GM19324 (cell line): ENCODE measurements at regions not wholly inside any gene's neighbourhood (a gene's known extent, or its start where the extent isn't known, plus 50 kb on each side); places are given as distances from the start of the nearest gene placed in this dataset.

ENCODE experiments used
- ATAC-seq: cut with Tn5 transposase; IDR thresholded peaks from one replicate; pipeline ENCODE4 v1.9.1; 2021; ENCODE audit warnings: mild to moderate bottlenecking, moderate library complexity; ENCODE audit not compliant: unreplicated experiment, low FRiP score

GRCh38 chr2:12795851-12796250, 79.1 kb downstream of the TRIB2 start:
- ATAC-seq, result no peak

- no peak for ATAC-seq
Measured at GRCh38 chr2:12796657-12797056, 79.9 kb downstream of the TRIB2 start.

- ATAC-seq, result no peak
Measured at GRCh38 chr2:12797815-12798214, 81.1 kb downstream of the TRIB2 start.

DNA sequence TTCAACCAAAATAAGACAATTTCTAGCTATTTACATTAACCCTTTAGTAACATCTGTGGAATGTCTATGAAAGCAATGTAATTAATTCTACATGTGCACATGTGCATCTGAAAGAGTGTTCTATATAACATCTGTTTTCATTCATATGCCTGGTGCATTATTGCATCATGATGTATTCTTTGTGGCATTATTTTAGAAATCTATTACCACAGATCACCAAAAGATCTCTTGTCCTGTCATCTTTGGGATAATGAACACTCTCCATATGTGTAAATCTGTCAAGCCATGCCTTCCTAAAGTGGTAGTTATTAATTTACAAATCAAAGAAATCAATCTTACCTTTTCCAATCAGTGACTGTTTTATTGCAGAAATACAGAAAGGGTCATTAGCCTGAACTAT, 86.9 kb downstream of the TRIB2 start:
- no peak for ATAC-seq

DNA sequence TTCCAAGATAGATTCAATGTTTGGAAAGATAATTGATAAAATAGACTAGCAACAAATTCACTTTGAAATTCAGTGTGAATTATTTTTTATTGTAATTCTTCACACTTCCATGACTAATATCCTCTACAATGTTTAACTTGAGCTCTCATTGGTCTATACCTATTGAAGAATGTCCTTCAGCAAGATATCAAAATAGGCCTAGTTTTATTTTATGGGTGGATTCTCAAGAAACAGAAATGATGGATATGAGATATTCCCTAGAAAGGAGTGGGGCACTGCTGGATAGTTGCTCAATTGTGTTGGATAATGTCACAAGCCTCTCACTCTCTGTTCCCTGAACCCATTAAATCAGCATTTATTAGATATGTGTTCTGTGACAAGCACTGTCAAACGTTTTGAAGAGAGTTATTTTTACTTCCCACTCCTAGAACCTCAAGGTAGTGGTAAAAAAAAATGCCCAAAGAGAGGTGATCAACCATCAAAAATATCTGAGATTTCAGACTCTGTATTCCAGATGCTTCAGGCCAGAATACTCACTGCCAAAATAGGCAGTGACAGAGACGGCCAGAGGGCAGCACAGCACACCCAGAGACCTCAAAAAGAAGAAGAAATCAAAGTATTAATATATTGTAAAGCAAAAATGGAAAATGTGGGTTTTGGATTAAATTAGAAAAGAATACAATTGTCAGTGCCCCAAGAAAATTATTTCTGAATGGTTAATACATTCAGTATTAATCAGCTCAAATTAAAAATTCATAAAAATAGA, 87.5 kb downstream of the TRIB2 start:
- ATAC-seq, result no peak

DNA sequence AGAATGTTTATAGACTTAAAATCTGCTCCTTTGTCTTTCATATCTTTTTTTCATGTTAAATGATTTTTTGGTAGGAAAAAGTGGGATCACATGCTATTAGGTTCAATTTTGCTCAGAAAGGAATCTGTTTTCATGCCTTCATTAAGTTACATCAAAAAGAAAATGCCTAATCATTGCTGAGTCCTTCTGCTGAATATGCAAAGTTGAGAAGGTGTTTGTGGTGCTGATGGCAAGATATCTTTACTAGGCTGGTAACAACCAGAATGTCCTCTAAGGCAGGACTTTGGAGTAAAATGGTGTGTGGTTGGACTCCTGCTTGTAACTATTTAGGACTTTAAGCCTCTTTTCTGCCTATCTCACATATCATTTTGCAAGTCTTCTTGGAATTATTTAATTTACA, 88.3 kb downstream of the TRIB2 start:
- no peak for ATAC-seq

- ATAC-seq, result no peak
Measured at GRCh38 chr2:12806549-12807242, 90.0 kb downstream of the TRIB2 start.

DNA sequence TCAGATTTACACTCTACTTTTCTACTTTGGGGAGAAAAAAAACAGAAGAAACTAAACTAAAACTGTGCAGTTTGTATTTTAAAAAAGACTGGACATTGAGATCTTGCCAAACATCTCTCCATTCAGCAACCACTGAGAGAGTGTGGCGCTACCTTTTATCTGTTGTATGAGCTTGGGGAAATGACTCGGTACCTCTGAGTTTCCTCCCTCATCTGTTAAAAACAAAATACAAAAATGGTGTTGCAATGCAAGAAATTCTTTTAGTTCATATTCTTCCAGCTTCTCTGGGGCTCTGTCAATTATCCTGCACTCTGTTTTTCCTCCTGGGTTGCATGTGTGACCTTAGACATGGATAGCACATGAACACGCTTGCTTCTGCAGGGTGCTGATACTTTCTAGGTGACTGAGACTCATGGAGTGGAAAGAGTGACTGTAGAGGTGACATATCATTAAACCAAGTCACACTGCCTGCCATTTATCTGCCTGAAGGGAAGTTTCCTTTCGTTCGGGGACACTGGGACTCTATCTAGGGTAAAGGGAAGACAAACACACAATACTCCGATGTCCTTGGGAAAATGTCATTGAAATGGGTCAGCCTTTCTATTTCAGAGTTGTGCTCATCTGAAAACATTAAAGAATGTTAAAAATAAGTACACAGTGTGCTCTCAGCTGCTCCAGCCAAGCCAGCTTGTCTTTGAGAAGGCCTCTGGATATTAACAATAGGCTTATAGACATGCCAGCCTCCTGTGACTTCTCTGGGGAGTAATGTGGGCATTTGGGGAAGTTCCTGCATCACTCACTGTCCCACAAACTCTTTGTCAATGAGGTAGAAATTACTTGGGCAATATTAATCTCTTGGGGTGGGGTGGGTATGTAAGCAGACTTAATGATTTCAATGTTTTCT, 91.4 kb downstream of the TRIB2 start:
- no peak for ATAC-seq

DNA sequence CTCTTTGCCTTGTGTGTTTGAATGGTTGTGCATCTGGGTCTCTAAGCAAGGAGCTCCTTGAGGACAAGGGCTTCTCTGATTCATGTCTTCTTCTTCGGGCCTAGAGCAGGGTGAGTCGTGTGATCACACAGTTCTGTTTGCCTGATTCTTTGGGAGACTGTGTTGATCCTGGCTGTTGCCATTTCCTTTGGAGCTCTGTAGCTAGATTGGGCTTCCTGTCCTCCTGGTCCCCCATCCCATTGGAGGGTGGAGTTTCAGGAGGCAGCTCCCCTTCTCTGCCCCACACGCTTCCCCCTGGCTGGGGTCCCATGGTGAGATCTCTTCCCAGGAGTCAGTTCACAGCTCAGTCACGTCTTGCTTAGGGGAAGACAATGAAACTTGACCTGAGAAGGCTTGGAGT, 92.8 kb downstream of the TRIB2 start:
- ATAC-seq, result no peak

DNA sequence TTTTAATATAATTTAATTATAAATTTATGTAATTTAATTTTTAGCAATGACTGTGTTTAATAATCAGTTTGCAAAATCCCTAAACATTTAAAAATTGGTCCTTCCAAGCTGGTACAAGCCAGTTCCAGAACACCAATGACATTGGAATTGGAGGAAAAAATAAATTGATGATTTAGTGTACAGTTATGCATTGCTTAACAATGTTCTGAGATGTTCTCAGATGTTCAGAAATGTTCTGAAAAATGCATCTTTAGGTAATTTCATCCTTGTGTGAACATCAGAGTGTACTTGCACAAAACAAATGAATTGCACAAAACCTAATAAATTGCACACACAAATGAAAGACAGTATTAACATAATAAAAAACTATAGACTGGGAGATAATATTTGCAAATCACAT, 95.2 kb downstream of the TRIB2 start:
- no peak for ATAC-seq

DNA sequence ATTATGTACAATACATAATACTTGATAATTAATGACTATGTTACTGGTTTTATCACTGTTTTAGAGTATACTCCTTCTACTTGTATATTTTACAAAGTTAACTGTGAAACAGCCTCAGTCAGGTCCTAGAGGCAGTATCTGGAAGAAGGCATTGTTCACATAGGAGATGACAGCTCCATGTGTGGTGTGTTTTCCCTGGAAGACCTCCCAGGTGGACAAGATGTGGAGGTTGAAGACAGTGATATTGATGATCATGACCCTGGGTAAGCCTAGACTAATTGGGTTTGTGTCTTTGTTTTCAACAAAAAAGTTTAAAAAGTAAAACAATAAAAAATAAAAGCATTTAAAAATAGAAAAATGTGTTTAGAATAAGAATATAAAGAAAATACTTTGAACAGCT, 96.4 kb downstream of the TRIB2 start:
- no peak for ATAC-seq

DNA sequence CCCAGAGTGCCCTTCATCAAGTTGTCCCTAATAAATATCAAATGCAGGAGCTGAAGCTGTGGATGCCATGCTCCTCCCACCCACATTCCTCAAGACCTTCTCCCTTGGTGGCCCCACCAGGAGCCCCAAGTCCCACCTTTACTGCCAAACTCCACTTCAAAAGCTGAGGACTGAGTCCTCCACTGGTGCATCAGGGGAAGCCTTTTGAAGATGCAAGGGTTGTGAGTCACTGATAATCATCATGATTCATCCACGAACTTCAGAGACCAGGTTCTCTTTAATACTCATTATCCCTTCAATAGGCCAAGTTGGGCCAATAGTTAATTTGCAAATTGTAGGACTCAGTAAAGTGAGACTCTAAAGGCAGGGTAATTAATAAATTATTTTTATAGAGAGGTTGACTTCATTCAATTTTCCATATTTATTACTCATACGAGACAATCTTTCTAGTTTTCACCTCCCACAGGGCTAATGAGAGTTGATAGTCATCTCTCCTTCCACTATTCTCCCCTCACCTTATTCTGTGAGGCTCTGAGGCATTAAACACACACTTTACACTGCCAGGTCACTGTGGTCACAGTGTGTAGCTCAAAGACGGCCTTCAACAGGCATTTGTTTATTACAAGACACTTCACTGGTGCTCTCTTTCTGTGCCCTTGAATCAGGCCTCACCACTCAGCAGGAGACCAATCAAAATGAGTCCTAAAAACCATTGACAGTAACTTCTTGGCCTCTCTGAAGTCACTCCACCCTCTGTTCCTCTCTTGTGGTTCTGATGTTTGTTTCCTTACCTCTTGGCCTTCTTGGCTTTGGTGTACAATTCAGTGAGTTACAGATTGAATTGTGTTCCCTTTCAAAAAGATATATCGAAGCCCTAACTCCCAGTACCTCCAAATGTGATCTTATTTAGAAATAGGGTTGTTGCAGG, 99.9 kb downstream of the TRIB2 start:
- ATAC-seq, result no peak

DNA sequence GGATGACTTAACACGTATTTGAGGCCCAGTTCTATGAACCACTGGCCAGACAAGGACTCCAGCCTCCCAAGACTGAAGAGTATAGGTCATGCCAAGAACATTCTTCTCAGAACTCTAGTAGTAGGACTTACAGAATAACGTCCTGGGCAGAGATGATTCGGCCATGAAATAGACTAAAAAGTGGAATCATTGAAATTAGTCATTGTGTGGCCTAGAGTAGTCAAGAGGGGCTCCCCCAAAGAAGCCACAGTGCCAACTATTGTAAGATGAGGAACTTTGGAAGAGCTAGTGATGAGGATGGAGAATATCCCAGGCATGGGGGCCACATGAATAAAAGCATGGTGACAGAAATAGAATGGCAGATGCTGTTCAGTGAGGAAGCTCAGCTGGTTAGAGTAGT, 101.1 kb downstream of the TRIB2 start:
- no peak for ATAC-seq

DNA sequence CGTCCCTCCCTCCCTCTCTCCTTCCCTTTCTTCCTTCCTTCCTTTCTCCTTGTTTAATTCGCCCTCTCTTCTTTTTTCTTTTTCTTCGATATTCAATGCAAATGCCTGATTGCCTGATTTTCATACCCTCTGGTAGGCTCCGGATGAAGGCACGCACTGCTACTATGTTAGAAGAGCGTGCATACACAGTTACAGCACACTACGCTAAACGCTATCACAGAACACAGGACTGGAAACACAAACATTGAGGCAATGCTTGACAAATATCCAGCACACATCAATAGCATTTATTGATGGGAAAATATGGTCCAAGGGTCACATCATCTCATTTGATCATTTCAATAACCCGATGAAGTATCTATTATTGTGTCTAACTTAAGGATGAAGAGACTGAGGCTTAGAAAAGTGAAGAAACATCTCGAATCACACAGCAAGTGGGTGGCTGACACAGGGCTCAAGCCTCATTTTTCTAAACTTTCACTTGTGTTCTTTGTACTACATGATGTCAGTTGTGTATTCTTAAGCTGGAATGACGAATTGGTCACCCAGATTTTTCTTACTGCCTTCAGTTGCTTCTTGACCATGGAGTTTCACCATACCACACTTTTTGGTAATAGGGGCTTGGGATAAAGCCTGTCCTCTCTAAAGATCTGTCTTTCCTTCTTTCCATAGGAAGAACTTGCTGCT, 101.8 kb downstream of the TRIB2 start:
- ATAC-seq, result no peak

- no peak for ATAC-seq
Measured at GRCh38 chr2:12819103-12819475, 102.4 kb downstream of the TRIB2 start.

- ATAC-seq, result no peak
Measured at GRCh38 chr2:12819721-12820120, 103.0 kb downstream of the TRIB2 start.

GRCh38 chr2:12821656-12822055, 104.9 kb downstream of the TRIB2 start:
- ATAC-seq, result no peak

DNA sequence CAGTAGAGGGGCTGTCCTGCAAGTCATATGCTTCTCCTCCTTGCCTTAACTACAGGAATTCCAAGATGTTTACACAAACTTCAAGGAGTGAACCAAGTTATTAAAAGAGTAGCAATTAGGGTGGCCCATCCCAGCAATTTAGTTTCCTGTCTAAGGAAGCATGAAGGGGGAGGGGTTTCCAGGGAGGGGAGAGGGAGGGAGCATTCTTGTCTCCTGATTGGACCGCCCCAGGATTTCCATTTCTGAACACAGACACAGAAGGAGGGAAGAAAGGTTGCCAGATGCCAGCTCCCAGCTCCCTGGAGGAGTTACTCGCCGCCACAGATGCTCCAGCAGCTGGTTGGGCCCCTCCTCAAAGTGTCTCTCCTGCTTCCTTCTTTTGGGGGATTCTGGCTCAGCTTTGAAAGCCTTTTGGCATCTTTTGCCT, 107.6 kb downstream of the TRIB2 start:
- no peak for ATAC-seq

DNA sequence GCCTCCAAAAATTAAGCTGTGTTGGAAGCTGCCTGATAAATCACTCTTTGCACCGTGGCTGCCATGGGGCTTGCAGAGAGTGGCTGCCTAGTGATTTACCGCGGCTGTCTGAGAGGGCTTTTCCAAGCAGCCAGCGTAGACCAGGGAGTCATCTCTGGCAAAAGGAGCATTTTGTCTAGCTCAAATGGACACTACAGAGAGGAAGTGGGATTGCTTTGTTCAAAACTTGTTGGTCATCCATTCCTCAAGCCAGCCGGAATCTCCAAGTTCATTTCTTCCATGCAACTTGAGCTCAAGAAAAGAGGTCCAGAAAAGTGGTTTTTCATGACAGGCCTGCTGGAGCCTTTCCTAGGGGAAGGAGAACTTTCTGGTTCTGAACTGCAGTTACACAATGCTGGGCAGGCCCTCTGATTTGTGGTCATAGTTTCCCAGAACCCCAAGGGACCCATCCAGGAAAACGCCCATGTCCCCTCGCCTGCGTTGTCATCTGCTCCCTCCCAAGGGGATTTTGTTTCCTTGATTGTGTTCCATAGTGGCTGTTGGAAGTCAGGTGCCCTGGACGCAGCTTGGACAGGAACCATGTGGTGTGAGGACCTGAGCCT, 108.1 kb downstream of the TRIB2 start:
- ATAC-seq, result no peak
